Pancreas (tissue), 10 donors: ENCODE measurements at regions not wholly inside any gene's neighbourhood (a gene's known extent, or its start where the extent isn't known, plus 50 kb on each side); places are given as distances from the start of the nearest gene placed in this dataset.

Source experiments
- ATAC-seq, 4 donors: fragments of 200-7000 bp; cut with Tn5 transposase; one replicate each; pipeline versions ENCODE4 v1.8.0 to v1.9.1; 2020; ENCODE audit warnings: mild to moderate bottlenecking in 4 of 4, moderate library complexity in 4 of 4
- DNase-seq, 6 donors: peaks; one replicate each; pipeline ENCODE4 v3.0.0-alpha.2; 2020
- FAIRE-seq: peaks from 2 replicates; lab custom pipeline; 2012; peaks lifted over from hg19 to GRCh38; lab: Jason Lieb, UNC
- H3K27ac ChIP-seq, 4 donors: fragments of 200-600 bp; sonication (generic); 1 replicate in 3 of 4; 2 replicates in 1 of 4; pipeline versions ENCODE4 v1.5.0 to v1.8.0; 2020
- H3K27me3 ChIP-seq, 4 donors: fragments of 200-600 bp; one replicate each; pipeline ENCODE4 v1.8.0; 2021
- H3K36me3 ChIP-seq, 3 donors: fragments of 200-600 bp; sonication (generic) in 1 of 3; one replicate each; pipeline versions ENCODE4 v1.5.0 to v1.8.0; 2020 to 2021
- H3K4me1 ChIP-seq, 3 donors: fragments of 200-600 bp; one replicate each; pipeline ENCODE4 v1.8.0; 2021
- H3K4me3 ChIP-seq, 4 donors: fragments of 200-600 bp; sonication (generic) in 2 of 4; one replicate each; pipeline versions ENCODE4 v1.5.0 to v1.8.0; 2020 to 2021
- H3K9me3 ChIP-seq, 4 donors: fragments of 200-600 bp; one replicate each; pipeline ENCODE4 v1.8.0; 2021
- WGBS, 2 donors: extraction: QIAGEN DNeasy Blood & Tissue Kit; methylation state at CpG; one replicate each; pipeline ENCODE4 v1.1.7; 2013; 5-methylcytosine and 5-hydroxymethylcytosine counted together
- intact Hi-C, 3 donors: fragments of 100-400 bp; cut with DNase I; formaldehyde crosslinking; loops; one replicate each; pipeline versions ENCODE4 v1.11.1 to v1.14.2; 2022
- TF ChIP-seq, protein P1 (sequence below), 4 donors: fragments of 200-600 bp; sonication (generic) in 3 of 4; IDR thresholded peaks; one replicate each; pipeline versions ENCODE4 v1.5.0 to v1.8.0; 2021; ENCODE audit warnings: antibody characterized with exemption in 4 of 4
- donor health status: healthy with polysubstance abuse.
- donor health status: DM: no; HTN: no; CAD: no; lungs with moderate emphysema.
- donor health status: DM: no; HTN: no; CAD: no.
- donor health status: control.
- donor health status: control.
- donor health status: Bipolar disorder and iron deficiency.
- donor health status: DM: yes; HTN: yes; CAD: no.
- donor health status: DM: no; HTN: no; CAD: no.
- donor health status: DM: no; HTN: no; CAD: no.
- donor health status: DM: yes; HTN: yes; CAD: no.

DNA sequence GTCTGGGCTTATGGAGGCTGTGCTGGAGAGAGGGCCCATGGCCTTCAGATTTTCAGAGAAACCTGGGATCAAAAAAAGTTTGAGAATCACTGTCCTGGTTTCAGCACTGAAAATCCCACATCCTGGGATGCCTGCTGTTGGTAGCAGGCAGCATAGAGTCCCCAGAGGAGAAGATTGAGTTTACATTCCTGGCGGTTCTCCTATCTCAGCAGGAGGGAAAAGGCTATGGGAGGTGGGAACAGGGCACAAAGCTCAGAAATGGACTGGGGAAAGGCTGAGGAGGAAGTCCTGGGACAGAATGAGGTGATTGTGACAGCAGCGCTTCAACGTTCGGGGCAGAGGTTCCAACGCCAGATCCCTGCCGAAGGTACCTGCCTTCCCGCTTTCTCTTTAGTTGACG is 103.4 kb downstream of the ETS2 start:
- DNase-seq: peak in 1 of 6 donors; percentile 28
- FAIRE-seq: no peak
- H3K36me3 ChIP-seq: no peaks in the 10 kb centered on the region
- intact Hi-C loops: no loop called here
- no peaks in the 10 kb centered on the region for H3K9me3 ChIP-seq
- no peak for ATAC-seq
- H3K4me1 ChIP-seq: peaks cover 6 to 47% (median 8%) of the 10 kb centered on the region in 3 donors
- 76 to 79% methylated on average over 8 of the region's 8 CpGs for WGBS, 2 donors
- no peaks in the 10 kb centered on the region for H3K27me3 ChIP-seq
- TF ChIP-seq, protein P1, sequence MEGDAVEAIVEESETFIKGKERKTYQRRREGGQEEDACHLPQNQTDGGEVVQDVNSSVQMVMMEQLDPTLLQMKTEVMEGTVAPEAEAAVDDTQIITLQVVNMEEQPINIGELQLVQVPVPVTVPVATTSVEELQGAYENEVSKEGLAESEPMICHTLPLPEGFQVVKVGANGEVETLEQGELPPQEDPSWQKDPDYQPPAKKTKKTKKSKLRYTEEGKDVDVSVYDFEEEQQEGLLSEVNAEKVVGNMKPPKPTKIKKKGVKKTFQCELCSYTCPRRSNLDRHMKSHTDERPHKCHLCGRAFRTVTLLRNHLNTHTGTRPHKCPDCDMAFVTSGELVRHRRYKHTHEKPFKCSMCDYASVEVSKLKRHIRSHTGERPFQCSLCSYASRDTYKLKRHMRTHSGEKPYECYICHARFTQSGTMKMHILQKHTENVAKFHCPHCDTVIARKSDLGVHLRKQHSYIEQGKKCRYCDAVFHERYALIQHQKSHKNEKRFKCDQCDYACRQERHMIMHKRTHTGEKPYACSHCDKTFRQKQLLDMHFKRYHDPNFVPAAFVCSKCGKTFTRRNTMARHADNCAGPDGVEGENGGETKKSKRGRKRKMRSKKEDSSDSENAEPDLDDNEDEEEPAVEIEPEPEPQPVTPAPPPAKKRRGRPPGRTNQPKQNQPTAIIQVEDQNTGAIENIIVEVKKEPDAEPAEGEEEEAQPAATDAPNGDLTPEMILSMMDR (IDR thresholded peaks at IDR 0.05): no peak
- H3K27ac ChIP-seq: peak overlapping the region; percentile 33 to 58 (median 41)
- H3K4me3 ChIP-seq: no peak overlapping the region

DNA sequence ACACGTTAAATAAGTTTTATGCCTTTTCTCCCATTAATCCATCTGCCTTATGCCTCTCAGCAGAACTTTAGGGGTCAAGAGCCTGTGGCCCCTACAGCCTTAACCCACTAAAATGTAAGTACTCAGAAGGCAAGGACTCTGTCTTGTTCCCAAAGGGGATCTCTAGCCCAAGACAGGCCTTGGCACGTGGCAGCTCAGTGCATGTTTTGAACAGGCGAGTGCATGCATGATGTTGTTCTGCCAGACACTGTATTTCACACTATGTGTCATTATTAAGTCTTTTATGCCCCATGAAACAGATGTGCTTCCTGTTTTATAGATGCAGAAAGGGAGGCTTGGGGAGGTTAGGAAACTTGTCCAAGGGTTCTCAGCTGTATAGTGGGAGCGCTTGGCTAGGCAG is 102.8 kb downstream of the ETS2 start:
- intact Hi-C loops: no loop called here
- no peak overlapping the region for H3K4me3 ChIP-seq
- WGBS, 2 donors: 90 to 92% methylated on average over 4 of the region's 4 CpGs
- H3K27me3 ChIP-seq: no peaks in the 10 kb centered on the region
- peak overlapping the region in 2 of 4 donors; percentile 44 to 58 for H3K27ac ChIP-seq
- no peaks in the 10 kb centered on the region for H3K9me3 ChIP-seq
- ATAC-seq (no peak), FAIRE-seq (no peak), DNase-seq (no peak)
- H3K4me1 ChIP-seq: peaks cover 6 to 45% (median 8%) of the 10 kb centered on the region in 3 donors
- TF ChIP-seq, protein P1 (IDR thresholded peaks at IDR 0.05): no peak
- no peaks in the 10 kb centered on the region for H3K36me3 ChIP-seq

DNA sequence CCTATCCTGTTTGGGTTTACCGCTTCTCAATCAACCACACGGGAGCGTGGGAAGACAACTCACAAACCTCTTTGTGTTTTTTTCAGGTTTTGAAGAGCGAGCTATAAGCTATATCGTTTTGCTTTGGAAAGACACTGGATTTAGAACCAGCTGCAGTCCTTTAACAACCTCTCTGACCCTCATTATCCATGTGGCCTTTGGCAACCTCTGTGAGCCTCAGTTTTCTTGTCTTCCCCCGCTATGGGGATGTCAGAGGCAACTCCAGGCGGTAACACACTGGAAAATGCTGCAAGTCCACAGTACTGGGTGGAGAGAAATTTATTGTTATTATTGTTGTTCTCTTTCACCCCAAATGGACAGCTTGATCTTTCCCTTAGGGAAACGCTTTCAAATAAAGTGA is 100.0 kb downstream of the ETS2 start:
- H3K9me3 ChIP-seq: no peaks in the 10 kb centered on the region
- WGBS, 2 donors: 74 to 85% methylated on average over 8 of the region's 8 CpGs
- H3K4me3 ChIP-seq: no peak overlapping the region
- peaks cover 2 to 23% (median 8%) of the 10 kb centered on the region in 3 donors for H3K4me1 ChIP-seq
- no peaks in the 10 kb centered on the region for H3K36me3 ChIP-seq
- ATAC-seq (no peak), FAIRE-seq (no peak), DNase-seq (no peak)
- TF ChIP-seq, protein P1 (IDR thresholded peaks at IDR 0.05): no peak
- H3K27me3 ChIP-seq: no peaks in the 10 kb centered on the region
- intact Hi-C loops: no loop called here
- no peak overlapping the region for H3K27ac ChIP-seq

DNA sequence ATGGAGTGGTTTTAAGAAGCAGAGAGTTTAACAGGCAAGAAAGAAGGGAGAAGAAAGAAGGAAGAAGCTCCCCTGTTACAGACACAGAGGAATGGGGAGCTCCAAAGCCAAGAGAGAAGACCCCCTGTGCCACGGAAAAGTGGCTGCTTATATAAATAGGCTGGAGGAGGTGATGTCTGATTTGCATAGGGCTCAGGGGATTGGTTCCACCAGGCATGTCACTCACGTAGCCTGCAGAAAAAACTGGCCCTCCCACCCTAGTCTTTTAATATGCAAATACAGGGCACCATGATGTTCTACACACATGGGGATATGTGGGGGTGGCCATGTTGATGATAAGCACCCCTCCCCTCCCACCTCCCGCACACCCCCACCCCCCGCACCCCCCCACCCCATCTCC is 99.6 kb downstream of the ETS2 start:
- FAIRE-seq (no peak), DNase-seq (no peak), ATAC-seq (no peak)
- TF ChIP-seq, protein P1 (IDR thresholded peaks at IDR 0.05): no peak
- H3K4me1 ChIP-seq: peaks cover 2 to 19% (median 8%) of the 10 kb centered on the region in 3 donors
- no peak overlapping the region for H3K4me3 ChIP-seq
- intact Hi-C loops: no loop called here
- WGBS, 2 donors: 80 to 88% methylated on average over 2 to 4 of the region's 4 CpGs
- no peaks in the 10 kb centered on the region for H3K36me3 ChIP-seq
- H3K27me3 ChIP-seq: no peaks in the 10 kb centered on the region
- no peak overlapping the region for H3K27ac ChIP-seq
- no peaks in the 10 kb centered on the region for H3K9me3 ChIP-seq

DNA sequence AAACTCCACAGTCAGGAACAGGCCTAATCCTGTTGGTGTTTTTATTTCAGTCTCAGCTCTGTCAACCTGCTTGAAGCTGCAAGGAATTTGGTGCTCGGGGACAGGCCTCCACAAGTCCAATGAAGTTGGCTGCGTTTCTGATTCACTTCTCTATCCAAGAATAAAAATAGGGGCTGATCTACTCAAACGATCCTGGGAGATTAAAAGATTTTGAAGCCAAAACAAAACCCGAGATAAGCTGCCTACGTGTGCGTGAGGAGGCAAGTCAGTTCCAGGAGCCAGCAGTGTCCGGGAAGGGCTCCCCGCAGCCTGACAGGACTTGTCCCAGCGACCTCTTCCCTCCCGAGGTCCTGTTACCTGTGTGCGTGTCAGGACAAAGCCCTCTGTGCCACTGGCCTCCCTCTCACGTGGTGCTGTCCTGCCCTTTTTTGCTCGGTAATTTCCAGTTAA is 98.0 kb downstream of the ETS2 start:
- Histone ChIP-seq H3K4me3 (no peak overlapping the region), H3K36me3 (no peaks in the 10 kb centered on the region), H3K27me3 (no peaks in the 10 kb centered on the region), H3K27ac (peak overlapping the region in 2 of 4 donors; percentile 18 to 55), H3K4me1 (peaks cover 2 to 12% (median 8%) of the 10 kb centered on the region in 3 donors), H3K9me3 (no peaks in the 10 kb centered on the region)
- DNase-seq (peak in 1 of 6 donors; percentile 55), FAIRE-seq (no peak), ATAC-seq (peak in 1 of 4 donors; percentile 27)
- intact Hi-C loops: no loop called here
- WGBS, 2 donors: 54 to 62% methylated on average over 13 of the region's 13 CpGs
- TF ChIP-seq, protein P1 (IDR thresholded peaks at IDR 0.05): no peak
